HG03066 (cell line): ENCODE measurements at regions not wholly inside any gene's neighbourhood (a gene's known extent, or its start where the extent isn't known, plus 50 kb on each side); places are given as distances from the start of the nearest gene placed in this dataset.
"Not testable (repeated sequence)": the region's sequence is repeated elsewhere in the genome, so short reads cannot be mapped to it uniquely, and the experiment has no call there.

Experiments
- ATAC-seq: cut with Tn5 transposase; IDR thresholded peaks from one replicate; pipeline ENCODE4 v1.9.1; 2021; ENCODE audit warnings: low read depth; ENCODE audit not compliant: unreplicated experiment

- no peak for ATAC-seq
These were observed 313.2 kb upstream of the KCND2 start for GRCh38 chr7:119959811-119960210.

- no peak for ATAC-seq
These were observed 309.3 kb upstream of the KCND2 start for GRCh38 chr7:119963654-119964053.

GRCh38 chr7:119964065-119964464 lies 308.9 kb upstream of the KCND2 start:
- ATAC-seq: no peak

GRCh38 chr7:119964788-119965542 lies 308.0 kb upstream of the KCND2 start:
- no peak for ATAC-seq

GRCh38 chr7:119967221-119967620 lies 305.8 kb upstream of the KCND2 start:
- ATAC-seq: no peak

GRCh38 chr7:119968411-119968810 lies 304.6 kb upstream of the KCND2 start:
- ATAC-seq: not testable (repeated sequence)

GRCh38 chr7:119969054-119969453 lies 303.9 kb upstream of the KCND2 start:
- ATAC-seq: no peak

GRCh38 chr7:119969763-119970162 lies 303.2 kb upstream of the KCND2 start:
- ATAC-seq: no peak

GRCh38 chr7:119974972-119975371 lies 298.0 kb upstream of the KCND2 start:
- ATAC-seq: no peak

- ATAC-seq: no peak
These were observed 290.1 kb upstream of the KCND2 start for GRCh38 chr7:119982884-119983283.

GRCh38 chr7:119983468-119983867 lies 289.5 kb upstream of the KCND2 start:
- ATAC-seq: no peak

- no peak for ATAC-seq
These were observed 288.7 kb upstream of the KCND2 start for GRCh38 chr7:119984247-119984646.

- ATAC-seq: no peak
These were observed 284.6 kb upstream of the KCND2 start for GRCh38 chr7:119988401-119988800.

- ATAC-seq: no peak
These were observed 278.0 kb upstream of the KCND2 start for GRCh38 chr7:119994928-119995327.

- ATAC-seq: no peak
These were observed 276.3 kb upstream of the KCND2 start for GRCh38 chr7:119996634-119997033.

- no peak for ATAC-seq
These were observed 273.1 kb upstream of the KCND2 start for GRCh38 chr7:119999738-120000475.

- ATAC-seq: no peak
These were observed 267.3 kb upstream of the KCND2 start for GRCh38 chr7:120005720-120006119.

GRCh38 chr7:120014301-120014700 lies 258.7 kb upstream of the KCND2 start:
- not testable (repeated sequence) for ATAC-seq

- ATAC-seq: no peak
These were observed 258.0 kb upstream of the KCND2 start for GRCh38 chr7:120014925-120015465.

- no peak for ATAC-seq
These were observed 251.9 kb upstream of the KCND2 start for GRCh38 chr7:120021085-120021484.

GRCh38 chr7:120023494-120024167 lies 249.3 kb upstream of the KCND2 start:
- ATAC-seq: no peak
